Endothelial cell of umbilical vein (primary cell): ENCODE measurements at regions not wholly inside any gene's neighbourhood (a gene's known extent, or its start where the extent isn't known, plus 50 kb on each side); places are given as distances from the start of the nearest gene placed in this dataset.

Experiments
- BruUV-seq: library from RNA; stranded (reverse); fragments of 400-500 nt; replicated peaks from 2 replicates; lab custom pipeline; 2021; lab: Mats Ljungman, UMichigan
- CTCF ChIA-PET: fragments of 300-600, 350-600 bp; sonication (Branson Sonifier 250); formaldehyde crosslinking; loops from one replicate; lab custom pipeline; 2021; ENCODE audit warnings: antibody characterized with exemption, inconsistent platforms; lab: Charles Lee
- POLR2A ChIA-PET: fragments of 300-600, 350-600 bp; sonication (Branson Sonifier 250); formaldehyde crosslinking; loops from one replicate; lab custom pipeline; 2021; ENCODE audit warnings: antibody characterized with exemption, inconsistent platforms; lab: Charles Lee
- DNase-seq: peaks from one replicate; pipeline ENCODE4 v3.0.0-alpha.2; 2011; ENCODE audit warnings: low read depth, low spot score
- FAIRE-seq: peaks from 2 replicates; lab custom pipeline; 2011; peaks lifted over from hg19 to GRCh38; lab: Jason Lieb, UNC
- H2AFZ ChIP-seq: 2 replicates; pipeline ENCODE4 v1.6.0; 2012; ENCODE audit warnings: low read depth, low read length, control low read depth, inconsistent platforms
- H3K27ac ChIP-seq: 2 replicates; pipeline ENCODE4 v1.5.1; 2011; ENCODE audit warnings: low read depth, mild to moderate bottlenecking, control low read depth, low read length, moderate library complexity; ENCODE audit not compliant: insufficient read depth
- H3K27me3 ChIP-seq, 2 experiments: 2 replicates each; pipeline versions ENCODE4 v1.6.0 to v1.6.1; 2011; ENCODE audit warnings: low read length in 2 of 2, mixed read lengths in 1 of 2; ENCODE audit not compliant: control insufficient read depth in 2 of 2, insufficient read depth in 2 of 2
- H3K36me3 ChIP-seq, 2 experiments: 2 replicates in 1 of 2; 3 replicates in 1 of 2; pipeline ENCODE4 v1.5.1; 2011; ENCODE audit warnings: low read length in 2 of 2, mild to moderate bottlenecking in 1 of 2, moderate library complexity in 1 of 2; ENCODE audit not compliant: control insufficient read depth in 2 of 2, insufficient read depth in 2 of 2; ENCODE audit errors: extremely low read depth in 1 of 2
- H3K4me1 ChIP-seq: 3 replicates; pipeline ENCODE4 v1.5.1; 2011; ENCODE audit warnings: mild to moderate bottlenecking, low read length; ENCODE audit not compliant: control insufficient read depth, insufficient read depth; ENCODE audit errors: extremely low read depth
- H3K4me2 ChIP-seq: 2 replicates; pipeline ENCODE4 v1.6.1; 2011; ENCODE audit warnings: low read length, control low read depth, mixed read lengths; ENCODE audit not compliant: insufficient read depth
- H3K4me3 ChIP-seq, 3 experiments: fragments of 200-600 bp in 1 of 3; sonication (generic), shearing (Covaris generic) in 1 of 3; replicated peaks in 1 of 3; 2 replicates each; pipeline ENCODE4 v1.5.1; 2011 to 2016; ENCODE audit warnings: control low read depth in 3 of 3, low read length in 3 of 3, mild to moderate bottlenecking in 2 of 3, inconsistent platforms in 1 of 3, low read depth in 1 of 3, moderate library complexity in 1 of 3; ENCODE audit not compliant: insufficient read depth in 1 of 3
- H3K79me2 ChIP-seq: 2 replicates; pipeline ENCODE4 v1.6.0; 2012; ENCODE audit warnings: low read length, inconsistent platforms; ENCODE audit not compliant: control insufficient read depth, insufficient read depth
- H3K9ac ChIP-seq: replicated peaks from 2 replicates; pipeline ENCODE3; 2011; ENCODE audit warnings: low read length, control low read depth; ENCODE audit not compliant: insufficient read depth; ENCODE audit errors: extremely low read depth
- H3K9me1 ChIP-seq: replicated peaks from 3 replicates; pipeline ENCODE4 v1.6.0; 2011; ENCODE audit warnings: mild to moderate bottlenecking, low read length; ENCODE audit not compliant: control insufficient read depth, insufficient read depth; ENCODE audit errors: extremely low read depth
- H3K9me3 ChIP-seq: replicated peaks from 2 replicates; pipeline ENCODE4 v1.5.1; 2012; ENCODE audit warnings: low read length, inconsistent platforms; ENCODE audit not compliant: control insufficient read depth, insufficient read depth
- H4K20me1 ChIP-seq: replicated peaks from 2 replicates; pipeline ENCODE3; 2011; ENCODE audit warnings: mild to moderate bottlenecking, low read length; ENCODE audit not compliant: control insufficient read depth, insufficient read depth; ENCODE audit errors: extremely low read depth
- CTCF ChIP-seq, 2 donors: IDR thresholded peaks; 1 replicate in 1 of 2; 2 replicates in 1 of 2; pipeline ENCODE4 v1.5.1; 2011; ENCODE audit warnings: low read length in 2 of 2, mild to moderate bottlenecking in 2 of 2, moderate library complexity in 2 of 2, control low read depth in 1 of 2, inconsistent platforms in 1 of 2, low read depth in 1 of 2; ENCODE audit not compliant: insufficient read depth in 1 of 2; ENCODE audit errors: extremely low read depth in 1 of 2
- EZH2 ChIP-seq: IDR thresholded peaks from 2 replicates; pipeline ENCODE4 v1.6.1; 2012; ENCODE audit warnings: borderline replicate concordance, low read depth, mild to moderate bottlenecking, moderate library complexity, low read length, inconsistent platforms; ENCODE audit not compliant: severe bottlenecking
- FOS ChIP-seq: IDR thresholded peaks from 2 replicates; pipeline ENCODE4 v1.6.1; 2011; ENCODE audit warnings: mild to moderate bottlenecking, low read length, moderate library complexity, borderline replicate concordance; ENCODE audit not compliant: insufficient read depth
- GATA2 ChIP-seq: IDR thresholded peaks from 2 replicates; pipeline ENCODE4 v1.7.0; 2011; ENCODE audit warnings: low read depth, mild to moderate bottlenecking, moderate library complexity, mixed read lengths, low read length; ENCODE audit not compliant: insufficient read length, insufficient read depth
- JUN ChIP-seq: IDR thresholded peaks from 2 replicates; pipeline ENCODE4 v1.6.1; 2011; ENCODE audit warnings: borderline replicate concordance, low read depth; ENCODE audit not compliant: insufficient read length, insufficient read depth
- MAX ChIP-seq: IDR thresholded peaks from 2 replicates; pipeline ENCODE4 v1.6.1; 2011; ENCODE audit not compliant: insufficient read depth, insufficient read length
- MYC ChIP-seq: IDR thresholded peaks from one replicate; pipeline ENCODE4 v1.6.1; 2011; ENCODE audit warnings: mild to moderate bottlenecking, low read depth, low read length
- POLR2A ChIP-seq: IDR thresholded peaks from 2 replicates; pipeline ENCODE4 v1.6.1; 2012; ENCODE audit warnings: low read depth, mild to moderate bottlenecking, control low read depth, low read length
- POLR2AphosphoS5 ChIP-seq: IDR thresholded peaks from 2 replicates; pipeline ENCODE4 v1.6.1; 2012; ENCODE audit warnings: low read depth, mild to moderate bottlenecking, control low read depth, low read length, moderate library complexity; ENCODE audit not compliant: insufficient read depth
- dilution Hi-C: fragments of 300-500 bp; cut with MboI; formaldehyde crosslinking; loops from one replicate; pipeline ENCODE4 v1.15.0; 2019; ENCODE audit warnings: low sequenced_read_pairs; ENCODE audit not compliant: extremely low pct_ligation_motif_present
- intact Hi-C: fragments of 100-400 bp; cut with micrococcal nuclease; formaldehyde crosslinking; loops from one replicate; pipeline ENCODE4 v1.10.0; 2022

GRCh38 chr3:13176445-13176844, 103.2 kb upstream of the IQSEC1 start:
- Histone ChIP-seq H3K9me3 (no peaks in the 10 kb centered on the region), H3K27ac (no peak overlapping the region), H3K27me3 (no peaks in the 10 kb centered on the region), H3K4me3 (no peak overlapping the region), H4K20me1 (no peaks in the 10 kb centered on the region), H3K36me3 (no peaks in the 10 kb centered on the region), H3K4me2 (no peak overlapping the region), H2AFZ (no peak overlapping the region), H3K9me1 (no peaks in the 10 kb centered on the region), H3K4me1 (no peaks in the 10 kb centered on the region), H3K79me2 (no peaks in the 10 kb centered on the region), H3K9ac (no peak overlapping the region)
- TF ChIP-seq POLR2A, result no peak
- TF ChIP-seq MAX, result no peak
- no peak for TF ChIP-seq CTCF (IDR thresholded peaks at IDR 0.05; ENCODE audit: extremely low read depth in 1 of 2, insufficient read depth in 1 of 2, low read depth in 1 of 2, low read length in 2 of 2)
- TF ChIP-seq MYC, result no peak
- no peak for TF ChIP-seq FOS
- no peak for TF ChIP-seq GATA2
- no peak for TF ChIP-seq POLR2AphosphoS5
- TF ChIP-seq EZH2, result no peak
- TF ChIP-seq JUN, result no peak
- DNase-seq (no peak), FAIRE-seq (no peak)
- ChIA-PET CTCF (no interaction called here), POLR2A (no interaction called here)
- intact Hi-C loops, result no loop called here
- dilution Hi-C loops, result no loop called here
- no TSS peak for BruUV-seq
